ENCODE measurements at regions not wholly inside any gene's neighbourhood (a gene's known extent, or its start where the extent isn't known, plus 50 kb on each side); places are given as distances from the start of the nearest gene placed in this dataset.

- DNase-seq, result peak; percentile 85
Observed at GRCh38 chr2:208545403-208546042, 138.9 kb downstream of the PTH2R start.

- no peak for DNase-seq
Observed at GRCh38 chr2:208546107-208546506, 139.5 kb downstream of the PTH2R start.

GRCh38 chr2:208546860-208547650, 140.5 kb downstream of the PTH2R start:
- DNase-seq, result no peak

- no peak for DNase-seq
Observed at GRCh38 chr2:208548700-208549099, 142.1 kb downstream of the PTH2R start.

DNA sequence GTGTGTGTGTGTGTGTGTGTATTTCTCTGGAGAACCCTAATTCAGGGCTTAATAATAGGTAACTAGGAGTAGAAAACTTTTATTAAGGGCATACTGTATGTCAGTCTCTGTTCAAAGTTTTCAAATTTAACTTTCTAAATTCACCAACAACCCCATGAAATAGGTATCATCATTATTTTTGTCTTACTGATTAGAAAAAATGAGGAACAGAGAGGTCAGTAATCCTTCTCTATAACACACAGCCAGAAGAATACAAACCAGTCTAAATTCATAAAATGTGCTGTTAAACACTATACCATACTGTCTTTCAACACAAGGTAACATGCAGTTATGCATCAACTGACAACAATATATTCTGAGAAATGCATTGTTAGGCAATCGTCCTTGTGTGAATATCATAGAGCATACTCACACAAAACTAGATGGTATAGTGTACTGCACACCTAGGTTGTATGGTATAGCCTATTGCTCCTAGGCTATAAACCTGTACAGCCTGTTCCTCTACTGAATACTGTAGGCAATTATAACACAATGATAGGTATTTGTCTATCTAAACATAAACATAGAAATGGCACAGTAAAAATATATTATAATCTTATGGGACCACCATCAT, 143.1 kb downstream of the PTH2R start:
- DNase-seq, result no peak

DNA sequence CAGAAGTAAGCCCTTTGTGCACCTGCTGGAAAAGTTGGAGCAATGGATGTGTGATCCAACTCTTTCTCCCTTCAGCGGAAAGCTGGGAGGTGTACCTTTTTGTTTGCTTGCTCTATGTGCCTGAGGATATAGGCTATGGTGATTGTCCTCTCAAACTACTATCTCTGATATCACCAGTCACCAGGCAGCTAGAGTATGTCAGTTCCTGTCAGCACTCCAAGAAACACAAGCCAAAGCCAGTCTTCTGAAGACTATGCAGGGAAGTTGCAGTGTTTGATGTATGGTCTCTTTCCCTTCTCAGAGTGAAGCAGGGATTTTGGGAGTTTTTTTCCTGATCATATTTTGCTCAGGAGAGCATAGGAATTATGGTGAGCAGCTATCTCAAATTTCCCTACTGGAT, 146.4 kb downstream of the PTH2R start:
- DNase-seq, result no peak

- peak; percentile 80 for DNase-seq
Observed at GRCh38 chr2:208556983-208557484, 150.4 kb downstream of the PTH2R start.

DNA sequence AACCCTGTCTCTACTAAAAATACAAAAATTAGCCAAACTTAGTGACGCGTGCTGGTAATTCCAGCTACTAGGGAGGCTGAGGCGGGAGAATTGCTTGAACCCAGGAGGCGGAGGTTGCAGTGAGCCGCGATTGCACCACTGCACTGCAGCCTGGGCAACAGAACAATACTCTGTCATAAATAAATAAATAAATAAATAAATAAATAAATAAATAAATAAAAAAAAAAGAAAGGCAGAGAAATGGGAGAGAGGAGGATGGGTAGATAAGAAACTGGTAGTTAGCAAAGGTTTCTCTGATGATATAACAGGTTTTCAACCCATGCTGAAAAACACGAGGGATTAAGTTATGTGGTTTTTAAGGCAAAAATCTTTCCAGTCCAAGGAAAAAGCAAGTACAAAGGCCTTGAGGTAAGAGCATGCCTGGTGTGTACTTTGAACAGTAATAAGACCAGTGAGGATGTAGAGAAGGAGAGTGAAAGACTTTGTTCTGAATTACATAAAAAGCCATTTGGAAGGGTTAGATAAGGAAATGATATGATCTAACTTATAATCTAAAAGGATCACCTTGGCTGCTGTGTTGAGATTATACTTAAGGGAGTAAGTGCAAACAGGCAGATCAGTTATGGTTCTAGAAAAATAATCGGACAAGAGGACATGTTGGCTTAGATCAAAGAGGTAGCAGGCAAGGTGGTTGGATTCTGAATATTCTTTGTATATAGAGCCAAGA, 159.3 kb downstream of the PTH2R start:
- DNase-seq, result no peak

- DNase-seq, result no peak
Observed at GRCh38 chr2:208568203-208568602, 161.6 kb downstream of the PTH2R start.

- no peak for DNase-seq
Observed at GRCh38 chr2:208570066-208570465, 163.5 kb downstream of the PTH2R start.

GRCh38 chr2:208570851-208571763, 164.5 kb downstream of the PTH2R start:
- no peak for DNase-seq

- no peak for DNase-seq
Observed at GRCh38 chr2:208571764-208572131, 165.2 kb downstream of the PTH2R start.

- peak; percentile 24 for DNase-seq
Observed at GRCh38 chr2:208573569-208573968, 167.0 kb downstream of the PTH2R start.

DNA sequence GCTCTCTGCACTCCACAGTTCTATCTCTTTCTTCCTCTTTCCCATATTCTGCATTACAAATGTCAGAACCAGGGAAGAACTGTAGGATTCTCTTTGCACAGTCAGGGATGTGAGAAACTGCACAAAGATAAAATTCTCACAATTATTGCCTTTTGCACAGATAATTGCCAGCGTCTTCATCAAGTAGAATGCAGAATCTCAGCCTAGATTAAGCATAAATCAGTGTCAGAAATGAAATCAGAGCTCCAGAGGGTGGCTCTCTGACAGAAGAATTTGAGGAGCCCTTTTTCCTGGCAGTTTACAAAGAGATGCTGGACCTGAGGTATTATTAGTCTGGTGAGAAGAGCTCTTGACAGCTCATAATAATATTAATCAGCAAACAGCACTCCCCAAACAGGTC, 173.1 kb downstream of the PTH2R start:
- peak; percentile 77 for DNase-seq

DNA sequence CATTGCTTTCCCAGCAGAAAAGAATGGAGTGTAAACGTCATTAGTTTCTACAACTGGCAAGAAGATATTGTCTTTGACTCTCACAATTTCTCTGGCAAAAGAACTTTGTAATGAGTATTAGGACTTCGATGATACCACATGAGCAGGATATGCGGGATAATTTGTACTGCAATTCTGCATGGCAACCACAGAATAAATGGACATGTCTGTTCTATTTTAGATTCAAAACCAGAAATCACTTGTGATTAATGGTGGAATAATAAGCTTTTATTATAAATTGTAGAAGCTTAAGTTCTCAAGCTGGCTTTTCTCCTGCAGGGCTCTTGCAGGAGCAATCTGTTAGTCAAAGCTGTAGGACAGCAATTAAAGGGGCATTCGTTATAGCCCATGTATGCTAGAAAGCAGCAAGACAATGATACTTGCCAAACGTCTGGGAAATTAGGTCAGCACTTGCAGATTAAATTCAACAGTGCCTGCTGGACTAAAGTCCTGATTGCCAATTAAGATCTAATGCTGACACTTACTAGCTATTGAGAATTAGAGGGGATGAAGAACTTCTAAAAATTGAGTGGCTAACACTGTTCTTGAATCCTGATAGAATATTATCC, 177.9 kb downstream of the PTH2R start:
- DNase-seq, result peak; percentile 30

DNA sequence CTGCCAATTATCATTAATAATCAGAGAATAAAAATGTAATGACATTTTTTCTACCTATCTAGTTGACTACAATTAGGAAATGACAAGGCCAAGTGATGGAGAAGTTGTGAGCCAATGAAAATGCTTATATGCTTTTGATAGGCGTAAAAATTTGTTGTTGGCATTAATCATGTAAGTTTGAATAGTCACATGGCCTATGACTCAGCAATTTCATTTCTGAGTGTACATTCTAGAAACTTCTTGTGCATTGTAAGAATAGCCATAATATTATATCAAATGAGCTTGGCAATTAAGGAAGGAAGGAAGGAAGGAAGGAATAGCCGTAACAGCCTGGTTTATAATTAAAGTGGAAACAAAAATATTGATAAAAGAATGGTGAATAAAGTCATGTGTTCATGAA, 179.9 kb downstream of the PTH2R start:
- no peak for DNase-seq

GRCh38 chr2:208594642-208595385, 188.2 kb downstream of the PTH2R start:
- no peak for DNase-seq

DNA sequence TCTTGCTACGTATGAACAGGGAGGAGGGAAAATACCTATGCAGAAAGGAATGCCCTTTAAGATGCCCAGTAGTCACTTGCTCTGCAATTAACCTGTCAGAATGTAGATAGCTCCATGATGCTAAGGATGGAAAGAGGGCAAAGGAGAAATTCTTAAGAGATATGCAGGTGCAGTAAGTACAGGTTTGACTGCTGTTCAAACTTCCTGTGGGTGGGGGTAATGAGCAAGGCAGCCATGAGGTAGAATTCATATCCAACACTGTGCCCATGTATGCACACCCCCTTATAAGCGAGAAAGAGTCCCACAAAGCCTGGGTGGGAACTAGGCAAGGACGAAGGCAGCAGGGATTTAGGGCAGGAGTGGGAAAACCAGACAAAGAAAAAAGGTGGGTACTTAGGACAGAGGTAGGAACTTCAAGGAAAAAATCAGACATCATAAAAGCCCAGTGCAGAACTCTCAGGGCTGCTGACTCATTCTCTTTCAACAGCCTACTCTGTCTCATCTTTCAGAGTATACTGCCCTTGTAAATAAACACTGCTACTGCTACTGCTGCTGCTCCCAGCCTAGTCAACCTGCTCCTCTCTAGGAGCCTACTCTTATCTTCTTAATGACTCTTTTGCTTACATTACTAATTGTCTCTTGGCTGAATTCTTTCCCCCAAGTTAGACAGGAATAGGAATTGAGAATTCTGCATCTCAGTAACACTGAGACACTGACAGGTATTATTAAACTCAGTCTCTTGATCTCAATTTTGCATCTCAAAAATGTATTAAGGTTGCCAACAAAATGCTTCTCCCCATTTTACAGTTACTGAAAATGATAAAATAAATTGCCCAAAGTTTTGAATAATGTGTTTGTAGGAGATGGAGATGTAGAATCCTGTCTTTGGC, 189.0 kb downstream of the PTH2R start:
- DNase-seq, result no peak

DNA sequence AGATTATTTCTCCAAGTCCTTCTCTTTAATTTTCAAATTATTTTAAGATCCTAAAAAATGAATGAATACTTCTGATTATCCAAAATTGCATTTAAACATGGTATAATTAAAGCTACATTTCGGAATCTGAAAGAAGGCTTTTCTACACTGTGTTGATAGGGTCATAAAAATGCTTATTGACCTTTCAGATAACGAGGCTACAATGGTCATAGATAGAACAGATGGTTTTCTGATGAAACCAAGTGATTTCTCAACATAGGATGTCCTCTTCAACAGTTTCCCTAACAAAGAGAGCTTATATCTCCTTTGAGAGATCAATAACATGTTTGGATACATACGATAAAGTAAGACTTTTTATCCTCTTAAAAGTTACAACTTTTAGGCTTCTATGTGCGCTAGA, 201.1 kb downstream of the PTH2R start:
- peak; percentile 72 for DNase-seq

Data from NCI-H1092 treated with DMSO at 0.1 percent for 48 hours (cell line).